ENCODE measurements at regions not wholly inside any gene's neighbourhood (a gene's known extent, or its start where the extent isn't known, plus 50 kb on each side); places are given as distances from the start of the nearest gene placed in this dataset.

DNA sequence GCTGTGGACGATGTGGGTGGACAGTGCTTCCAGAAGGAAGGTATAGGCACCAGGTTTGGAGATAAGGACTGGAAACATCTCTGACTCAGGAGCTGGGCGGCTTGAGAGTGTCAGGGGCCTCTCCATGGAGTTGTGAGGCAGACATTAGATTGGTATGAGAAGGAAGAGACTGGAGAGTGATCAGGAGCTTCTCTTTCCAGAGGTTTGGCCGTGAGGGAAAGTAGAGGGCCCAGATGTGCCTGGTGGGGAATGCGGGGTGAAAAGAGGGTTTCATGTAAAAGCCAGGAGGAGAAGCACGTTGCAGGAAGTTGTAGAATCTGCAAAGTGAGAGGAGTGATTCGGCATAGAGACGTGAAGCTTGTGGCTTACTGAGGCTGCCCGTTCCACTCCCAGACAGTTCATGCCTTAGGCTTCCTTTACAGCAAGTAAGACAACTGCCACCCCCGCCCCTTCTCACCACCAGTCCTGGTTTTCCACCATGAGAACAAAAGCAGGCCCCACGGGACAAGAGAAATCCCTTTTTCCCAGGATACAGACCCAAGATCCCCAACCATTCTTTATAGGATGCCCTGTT, 166.3 kb upstream of the HDAC4 start:
- Histone ChIP-seq H3K9me3 (no peaks in the 10 kb centered on the region), H3K36me3 (no peaks in the 10 kb centered on the region), H3K4me3 (no peak overlapping the region), H3K27ac (no peak overlapping the region), H3K27me3 (replicated peaks; ENCODE audit: insufficient read depth) (no peaks in the 10 kb centered on the region), H3K4me1 (replicated peaks) (no peaks in the 10 kb centered on the region)
- intact Hi-C loops (cut with DNase I) = no loop called here
- whole genome bisulfite sequencing = 68% methylated on average over 10 of the region's 10 CpGs
- no peak for DNase-seq (ENCODE audit: low spot score)
- TF ChIP-seq POLR2A (IDR thresholded peaks at IDR 0.05) (no peak), CTCF (IDR thresholded peaks at IDR 0.05) (no peak), POLR2AphosphoS5 (IDR thresholded peaks at IDR 0.05) (no peak)

DNA sequence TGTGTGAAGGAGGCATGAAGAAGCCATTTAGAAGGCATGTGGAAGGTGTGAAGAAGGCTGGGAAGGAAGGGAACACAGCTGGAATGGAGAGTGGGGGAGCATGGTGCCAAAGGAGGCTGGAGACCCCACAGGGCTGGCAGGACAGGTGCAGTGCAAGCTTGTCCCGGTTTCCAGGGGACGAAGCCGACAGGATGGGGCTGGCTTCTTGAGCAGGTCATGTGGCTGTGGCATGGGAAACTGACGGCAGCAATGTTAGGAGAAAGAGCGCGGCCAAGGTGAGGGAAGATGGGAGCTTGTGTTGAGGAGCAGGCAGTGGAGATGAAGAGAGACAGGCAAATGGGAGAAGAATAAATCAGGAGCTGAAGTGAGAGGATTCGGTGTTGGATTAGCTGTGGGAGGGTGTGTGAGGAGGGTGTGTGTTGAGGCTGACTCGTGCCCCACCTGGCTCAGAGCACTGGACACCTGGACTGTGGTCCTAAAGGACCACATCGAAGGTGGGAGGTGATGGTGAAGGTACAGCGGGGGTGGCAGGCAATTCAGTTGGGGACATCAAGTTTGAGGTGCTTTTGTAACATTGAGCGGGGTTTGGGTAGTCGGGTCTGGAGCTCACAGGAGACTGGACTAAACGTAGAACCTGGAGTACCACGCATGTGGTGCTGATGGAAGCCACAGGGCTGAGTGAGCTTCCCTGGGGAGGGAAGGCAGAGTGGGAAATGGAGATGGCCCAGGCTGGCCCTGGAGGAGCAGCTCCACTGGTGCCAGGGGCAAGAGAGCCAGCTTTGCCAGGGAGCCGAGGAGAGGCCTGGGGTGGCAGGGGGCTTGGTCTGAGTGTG, 165.6 kb upstream of the HDAC4 start:
- H3K36me3 ChIP-seq = no peaks in the 10 kb centered on the region
- no peaks in the 10 kb centered on the region for H3K27me3 ChIP-seq (replicated peaks; ENCODE audit: insufficient read depth)
- no peaks in the 10 kb centered on the region for H3K9me3 ChIP-seq
- no peak for DNase-seq (ENCODE audit: low spot score)
- no peaks in the 10 kb centered on the region for H3K4me1 ChIP-seq (replicated peaks)
- H3K27ac ChIP-seq = no peak overlapping the region
- intact Hi-C loops (cut with DNase I) = no loop called here
- TF ChIP-seq POLR2AphosphoS5 (IDR thresholded peaks at IDR 0.05) (no peak), CTCF (IDR thresholded peaks at IDR 0.05) (no peak), POLR2A (IDR thresholded peaks at IDR 0.05) (no peak)
- 94% methylated on average over 15 of the region's 15 CpGs for WGBS
- no peak overlapping the region for H3K4me3 ChIP-seq

GRCh38 chr2:239564587-239564986, 163.8 kb upstream of the HDAC4 start:
- no peak for DNase-seq (ENCODE audit: low spot score)
- TF ChIP-seq CTCF (IDR thresholded peaks at IDR 0.05) = no peak
- TF ChIP-seq POLR2A (IDR thresholded peaks at IDR 0.05) = no peak
- TF ChIP-seq POLR2AphosphoS5 (IDR thresholded peaks at IDR 0.05) = no peak
- no peak overlapping the region for H3K4me3 ChIP-seq
- intact Hi-C loops (cut with DNase I) = no loop called here
- no peaks in the 10 kb centered on the region for H3K9me3 ChIP-seq
- no peaks in the 10 kb centered on the region for H3K27me3 ChIP-seq (replicated peaks; ENCODE audit: insufficient read depth)
- H3K4me1 ChIP-seq (replicated peaks) = no peaks in the 10 kb centered on the region
- no peak overlapping the region for H3K27ac ChIP-seq
- 98% methylated on average over 10 of the region's 10 CpGs for WGBS
- H3K36me3 ChIP-seq = no peaks in the 10 kb centered on the region

GRCh38 chr2:239563561-239563960, 162.7 kb upstream of the HDAC4 start:
- Histone ChIP-seq H3K4me1 (replicated peaks) (no peaks in the 10 kb centered on the region), H3K27ac (no peak overlapping the region), H3K9me3 (no peaks in the 10 kb centered on the region), H3K27me3 (replicated peaks; ENCODE audit: insufficient read depth) (no peaks in the 10 kb centered on the region), H3K36me3 (no peaks in the 10 kb centered on the region), H3K4me3 (no peak overlapping the region)
- no peak for TF ChIP-seq CTCF (IDR thresholded peaks at IDR 0.05)
- TF ChIP-seq POLR2AphosphoS5 (IDR thresholded peaks at IDR 0.05) = no peak
- no peak for TF ChIP-seq POLR2A (IDR thresholded peaks at IDR 0.05)
- intact Hi-C loops (cut with DNase I) = no loop called here
- DNase-seq (ENCODE audit: low spot score) = no peak
- WGBS = 91% methylated on average over 9 of the region's 9 CpGs
